H9 (cell line): ENCODE measurements at regions not wholly inside any gene's neighbourhood (a gene's known extent, or its start where the extent isn't known, plus 50 kb on each side); places are given as distances from the start of the nearest gene placed in this dataset.

Source experiments
- DNase-seq: peaks from one replicate; pipeline ENCODE4 v3.0.0-alpha.2; 2017
- H2AFZ ChIP-seq: one replicate; pipeline ENCODE4 v1.6.1; 2013; ENCODE audit warnings: mild to moderate bottlenecking, low read length, control low read depth, moderate library complexity
- H2AK5ac ChIP-seq: 2 replicates; pipeline ENCODE4 v1.6.1; 2013; ENCODE audit warnings: low read length, control low read depth, mixed read lengths; ENCODE audit not compliant: insufficient read length
- H2BK120ac ChIP-seq: one replicate; pipeline ENCODE4 v1.6.1; 2013; ENCODE audit warnings: low read depth, mild to moderate bottlenecking, low read length, control low read depth, inconsistent platforms; ENCODE audit not compliant: poor library complexity, severe bottlenecking
- H2BK12ac ChIP-seq: 2 replicates; pipeline ENCODE4 v1.6.1; 2013; ENCODE audit warnings: low read length, control low read depth, mixed read lengths, low read depth; ENCODE audit not compliant: insufficient read length
- H2BK15ac ChIP-seq: 2 replicates; pipeline ENCODE4 v1.6.1; 2013; ENCODE audit warnings: low read depth, low read length, control low read depth
- H2BK20ac ChIP-seq: one replicate; pipeline ENCODE4 v1.6.1; 2013; ENCODE audit warnings: low read depth, mild to moderate bottlenecking, low read length, control low read depth, inconsistent platforms; ENCODE audit not compliant: poor library complexity, severe bottlenecking
- H2BK5ac ChIP-seq: 2 replicates; pipeline ENCODE4 v1.6.1; 2013; ENCODE audit warnings: low read length, control low read depth, mixed read lengths; ENCODE audit not compliant: insufficient read length
- H3K14ac ChIP-seq: 2 replicates; pipeline ENCODE4 v1.6.1; 2013; ENCODE audit warnings: low read length, control low read depth; ENCODE audit not compliant: insufficient read depth
- H3K18ac ChIP-seq: 2 replicates; pipeline ENCODE4 v1.6.1; 2013; ENCODE audit warnings: low read depth, mild to moderate bottlenecking, mixed read lengths, low read length, control low read depth; ENCODE audit not compliant: insufficient read length
- H3K23ac ChIP-seq: 2 replicates; pipeline ENCODE4 v1.6.1; 2013; ENCODE audit warnings: low read length, control low read depth, mixed read lengths, low read depth; ENCODE audit not compliant: insufficient read length
- H3K23me2 ChIP-seq: 2 replicates; pipeline ENCODE4 v1.6.1; 2013; ENCODE audit warnings: low read depth, mild to moderate bottlenecking, mixed read lengths, low read length, control low read depth; ENCODE audit not compliant: insufficient read length, poor library complexity, severe bottlenecking
- H3K27ac ChIP-seq: 2 replicates; pipeline ENCODE4 v1.5.1; 2013; ENCODE audit warnings: low read length, control low read depth, mixed read lengths, low read depth; ENCODE audit not compliant: insufficient read length
- H3K27me3 ChIP-seq: 2 replicates; pipeline ENCODE4 v1.6.1; 2013; ENCODE audit warnings: low read length, control low read depth, inconsistent platforms; ENCODE audit not compliant: insufficient read depth
- H3K4ac ChIP-seq: 2 replicates; pipeline ENCODE4 v1.6.1; 2013; ENCODE audit warnings: low read depth, mild to moderate bottlenecking, control low read depth, inconsistent platforms, low read length, moderate library complexity
- H3K4me1 ChIP-seq: 2 replicates; pipeline ENCODE4 v1.6.1; 2013; ENCODE audit warnings: low read length, control low read depth, inconsistent platforms; ENCODE audit not compliant: insufficient read depth
- H3K4me2 ChIP-seq: 2 replicates; pipeline ENCODE4 v1.6.1; 2013; ENCODE audit warnings: low read length, control low read depth, mixed read lengths; ENCODE audit not compliant: insufficient read length, insufficient read depth
- H3K56ac ChIP-seq: 2 replicates; pipeline ENCODE4 v1.6.1; 2013; ENCODE audit warnings: low read depth, mild to moderate bottlenecking, mixed read lengths, low read length, control low read depth; ENCODE audit not compliant: insufficient read length
- H3K79me1 ChIP-seq: 2 replicates; pipeline ENCODE4 v1.6.1; 2013; ENCODE audit warnings: low read depth, mild to moderate bottlenecking, moderate library complexity, low read length, control low read depth, inconsistent platforms; ENCODE audit not compliant: insufficient read depth, poor library complexity, severe bottlenecking
- H3K79me2 ChIP-seq: 2 replicates; pipeline ENCODE4 v1.6.1; 2013; ENCODE audit warnings: low read length, control low read depth, inconsistent platforms; ENCODE audit not compliant: insufficient read depth
- H3K9ac ChIP-seq: 2 replicates; pipeline ENCODE4 v1.6.1; 2013; ENCODE audit warnings: low read length, control low read depth, mixed read lengths; ENCODE audit not compliant: insufficient read length; ENCODE audit errors: extremely low read depth
- H3K9me3 ChIP-seq: one replicate; pipeline ENCODE4 v1.6.1; 2013; ENCODE audit warnings: low read depth, low read length, inconsistent platforms; ENCODE audit not compliant: control insufficient read depth
- H3T11ph ChIP-seq: one replicate; pipeline ENCODE4 v1.6.1; 2013; ENCODE audit warnings: mild to moderate bottlenecking, low read length, control low read depth, inconsistent platforms
- H4K20me1 ChIP-seq: one replicate; pipeline ENCODE4 v1.6.1; 2013; ENCODE audit not compliant: control insufficient read depth, insufficient read length, insufficient read depth
- H4K5ac ChIP-seq: 2 replicates; pipeline ENCODE4 v1.6.1; 2013; ENCODE audit warnings: low read depth, mild to moderate bottlenecking, mixed read lengths, low read length, control low read depth; ENCODE audit not compliant: insufficient read length
- H4K8ac ChIP-seq: replicated peaks from 2 replicates; pipeline ENCODE4 v1.6.1; 2013; ENCODE audit warnings: low read length, control low read depth, mixed read lengths, low read depth; ENCODE audit not compliant: insufficient read length
- H4K91ac ChIP-seq: 2 replicates; pipeline ENCODE4 v1.6.1; 2013; ENCODE audit warnings: low read depth, mild to moderate bottlenecking, moderate library complexity, mixed read lengths, low read length, control low read depth; ENCODE audit not compliant: insufficient read length
- H3K27ac Mint-ChIP-seq, 3 experiments: 2 replicates in 2 of 3; 3 replicates in 1 of 3; pipeline ENCODE4 v1.8.0; 2020 to 2021; ENCODE audit warnings: mixed read lengths in 3 of 3, mild to moderate bottlenecking in 1 of 3, moderate library complexity in 1 of 3
- H3K27me3 Mint-ChIP-seq: 2 replicates; pipeline ENCODE4 v1.8.0; 2021; ENCODE audit warnings: low read depth, mild to moderate bottlenecking, moderate library complexity, mixed read lengths
- H3K36me3 Mint-ChIP-seq, 3 experiments: 2 replicates in 2 of 3; 3 replicates in 1 of 3; pipeline ENCODE4 v1.8.0; 2020 to 2021; ENCODE audit warnings: low read depth in 3 of 3, mixed read lengths in 3 of 3; ENCODE audit not compliant: insufficient read depth in 1 of 3
- H3K4me1 Mint-ChIP-seq, 2 experiments: 2 replicates each; pipeline ENCODE4 v1.8.0; 2020; ENCODE audit warnings: mixed read lengths in 2 of 2
- H3K4me3 Mint-ChIP-seq, 2 experiments: 2 replicates in 1 of 2; 3 replicates in 1 of 2; pipeline ENCODE4 v1.8.0; 2020 to 2021; ENCODE audit warnings: mild to moderate bottlenecking in 2 of 2, mixed read lengths in 2 of 2, moderate library complexity in 1 of 2
- H3K9me3 Mint-ChIP-seq, 2 experiments: 2 replicates in 1 of 2; 3 replicates in 1 of 2; pipeline ENCODE4 v1.8.0; 2020; ENCODE audit warnings: mild to moderate bottlenecking in 2 of 2, mixed read lengths in 2 of 2, moderate library complexity in 1 of 2
- WGBS: extraction: QIAGEN DNeasy Blood & Tissue Kit; methylation state at CpG from one replicate; pipeline ENCODE4 v1.1.7; 2013; ENCODE audit warnings: missing lambda C conversion rate, low lambda C conversion rate, mixed read lengths; ENCODE audit not compliant: insufficient read length; ENCODE audit errors: extremely low coverage; 5-methylcytosine and 5-hydroxymethylcytosine counted together
- TF ChIP-seq, protein P1 (sequence below): fragments of 200-600 bp; sonication (generic); conservative IDR thresholded peaks from 3 replicates; pipeline ENCODE4 v1.8.0; 2021; ENCODE audit warnings: antibody characterized with exemption, mild to moderate bottlenecking

DNA sequence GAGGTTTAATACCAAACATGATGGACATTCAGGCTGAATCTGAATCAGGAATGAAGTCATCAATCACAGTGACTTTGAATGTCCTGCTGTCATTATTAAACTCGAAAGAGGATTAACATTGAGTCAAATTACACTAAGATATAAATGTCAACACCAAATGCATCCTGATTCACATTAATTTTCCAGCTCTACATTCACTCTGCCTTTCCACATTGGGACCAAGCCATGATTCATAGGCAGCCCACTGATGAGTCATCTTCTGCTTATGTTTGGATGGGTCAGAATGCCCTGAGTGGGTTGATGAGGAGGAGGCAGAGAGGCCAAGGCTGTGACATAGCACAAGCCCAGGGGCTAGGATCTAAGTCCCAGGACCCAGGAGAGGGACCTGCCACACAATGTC is 247.6 kb upstream of the RPS6KA3 start:
- Histone ChIP-seq H4K91ac (no peak overlapping the region), H2BK15ac (no peak overlapping the region), H3K9me3 (peaks cover 42% of the 10 kb centered on the region), H3K23me2 (no peaks in the 10 kb centered on the region), H2BK20ac (no peak overlapping the region), H3K27me3 (no peaks in the 10 kb centered on the region), H3T11ph (no peak overlapping the region), H3K4ac (no peak overlapping the region), H3K27ac (no peak overlapping the region), H3K56ac (no peak overlapping the region), H2AK5ac (no peak overlapping the region), H3K79me2 (no peaks in the 10 kb centered on the region), H4K8ac (no peak overlapping the region), H3K9ac (no peak overlapping the region), H3K18ac (no peak overlapping the region), H3K4me1 (no peaks in the 10 kb centered on the region), H3K23ac (no peak overlapping the region), H3K14ac (no peak overlapping the region), H4K20me1 (no peaks in the 10 kb centered on the region), H2BK12ac (no peak overlapping the region), H2BK120ac (no peak overlapping the region), H3K79me1 (no peaks in the 10 kb centered on the region), H4K5ac (no peak overlapping the region), H3K4me2 (no peak overlapping the region), H2BK5ac (no peak overlapping the region), H2AFZ (no peak overlapping the region)
- TF ChIP-seq, protein P1, sequence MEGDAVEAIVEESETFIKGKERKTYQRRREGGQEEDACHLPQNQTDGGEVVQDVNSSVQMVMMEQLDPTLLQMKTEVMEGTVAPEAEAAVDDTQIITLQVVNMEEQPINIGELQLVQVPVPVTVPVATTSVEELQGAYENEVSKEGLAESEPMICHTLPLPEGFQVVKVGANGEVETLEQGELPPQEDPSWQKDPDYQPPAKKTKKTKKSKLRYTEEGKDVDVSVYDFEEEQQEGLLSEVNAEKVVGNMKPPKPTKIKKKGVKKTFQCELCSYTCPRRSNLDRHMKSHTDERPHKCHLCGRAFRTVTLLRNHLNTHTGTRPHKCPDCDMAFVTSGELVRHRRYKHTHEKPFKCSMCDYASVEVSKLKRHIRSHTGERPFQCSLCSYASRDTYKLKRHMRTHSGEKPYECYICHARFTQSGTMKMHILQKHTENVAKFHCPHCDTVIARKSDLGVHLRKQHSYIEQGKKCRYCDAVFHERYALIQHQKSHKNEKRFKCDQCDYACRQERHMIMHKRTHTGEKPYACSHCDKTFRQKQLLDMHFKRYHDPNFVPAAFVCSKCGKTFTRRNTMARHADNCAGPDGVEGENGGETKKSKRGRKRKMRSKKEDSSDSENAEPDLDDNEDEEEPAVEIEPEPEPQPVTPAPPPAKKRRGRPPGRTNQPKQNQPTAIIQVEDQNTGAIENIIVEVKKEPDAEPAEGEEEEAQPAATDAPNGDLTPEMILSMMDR, result no peak
- no CpG with 5 or more reads among the region's 1 CpG for WGBS
- no peak overlapping the region for H3K4me3 Mint-ChIP-seq
- peaks cover 2 to 6% of the 10 kb centered on the region in 2 experiments; a peak in 3 of 4 replicates for H3K4me1 Mint-ChIP-seq
- no peaks in the 10 kb centered on the region for H3K36me3 Mint-ChIP-seq
- peaks cover 10 to 49% of the 10 kb centered on the region in 2 experiments for H3K9me3 Mint-ChIP-seq
- peaks cover 1% of the 10 kb centered on the region; the same call in 1 of the 2 replicates for H3K27me3 Mint-ChIP-seq
- no peak overlapping the region for H3K27ac Mint-ChIP-seq
- DNase-seq, result no peak
